Activated CD4-positive, CD25-positive, alpha-beta regulatory T cell treated with anti-CD3 and anti-CD28 coated beads, Interleukin-2, amount 50 U/mL, for 24 hours (primary cell): ENCODE measurements at regions not wholly inside any gene's neighbourhood (a gene's known extent, or its start where the extent isn't known, plus 50 kb on each side); places are given as distances from the start of the nearest gene placed in this dataset.
"Not testable (repeated sequence)": the region's sequence is repeated elsewhere in the genome, so short reads cannot be mapped to it uniquely, and the experiment has no call there.

Source experiments
- ATAC-seq, 2 donors: fragments of 150-1000 bp; cut with Tn5 transposase; one replicate each; pipeline ENCODE4 v1.10.0; 2021; ENCODE audit warnings: mild to moderate bottlenecking in 1 of 2, moderate library complexity in 1 of 2

DNA sequence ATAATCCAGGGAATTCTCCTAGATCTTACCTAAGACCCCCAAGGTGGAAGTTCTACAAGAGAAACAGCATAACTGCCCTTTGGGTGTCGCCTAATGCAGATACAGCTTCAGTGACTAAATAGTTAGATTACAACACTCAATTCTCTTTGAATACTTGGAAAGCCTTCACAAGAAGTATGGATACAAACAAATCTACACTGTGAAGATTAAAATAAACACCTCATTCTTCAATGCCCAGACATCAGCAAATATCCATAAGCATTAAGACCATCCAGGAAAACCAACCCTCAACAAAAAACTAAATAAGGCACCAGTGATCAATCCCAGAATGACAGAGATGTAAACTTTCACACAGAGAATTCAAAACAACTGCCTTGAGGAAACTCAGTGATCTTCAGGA lies 963.2 kb downstream of the PLOD2 start:
- ATAC-seq = no peak

GRCh38 chr3:145209561-145209960 lies 951.4 kb downstream of the PLOD2 start:
- no peak for ATAC-seq

DNA sequence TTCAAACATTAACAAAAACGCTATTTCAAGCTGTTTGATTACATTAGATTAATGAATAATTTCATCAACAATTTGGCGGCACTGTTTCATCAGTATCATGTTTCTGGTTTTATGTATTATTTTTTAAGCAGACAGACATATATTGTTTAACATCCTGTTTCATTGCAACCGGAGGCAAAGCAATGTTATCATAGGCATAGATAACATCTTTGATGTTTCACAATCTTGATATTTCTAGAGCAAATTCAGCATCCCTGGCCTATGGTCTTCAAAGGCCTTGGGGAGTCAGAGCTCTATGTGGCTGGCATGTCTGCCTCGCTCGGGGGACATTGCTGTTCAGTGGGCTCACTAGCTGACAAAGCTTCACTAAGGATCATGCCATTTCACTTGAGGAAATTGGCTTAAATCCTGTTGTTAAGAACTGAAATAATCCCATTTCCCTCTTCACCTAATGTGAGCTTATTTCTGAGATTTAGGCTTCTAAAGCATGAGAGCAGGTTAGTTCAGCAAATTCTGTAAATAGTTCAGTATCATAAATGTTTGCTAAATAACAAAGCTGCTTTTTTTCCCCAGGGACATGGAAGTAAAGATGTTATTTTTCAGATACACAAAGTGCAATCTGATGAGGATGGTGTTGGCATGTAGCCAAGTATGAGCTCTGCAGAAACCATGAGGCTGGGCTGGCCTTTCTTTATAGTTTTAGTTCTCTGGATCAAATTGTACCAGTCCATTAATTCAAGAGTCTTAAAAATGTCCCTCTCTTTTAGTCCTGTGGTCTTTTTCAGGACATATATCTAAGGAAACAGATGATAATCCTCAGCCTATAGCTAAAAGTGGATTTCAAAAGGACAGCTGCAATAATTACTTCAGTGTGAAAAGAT lies 941.4 kb downstream of the PLOD2 start:
- no peak for ATAC-seq

DNA sequence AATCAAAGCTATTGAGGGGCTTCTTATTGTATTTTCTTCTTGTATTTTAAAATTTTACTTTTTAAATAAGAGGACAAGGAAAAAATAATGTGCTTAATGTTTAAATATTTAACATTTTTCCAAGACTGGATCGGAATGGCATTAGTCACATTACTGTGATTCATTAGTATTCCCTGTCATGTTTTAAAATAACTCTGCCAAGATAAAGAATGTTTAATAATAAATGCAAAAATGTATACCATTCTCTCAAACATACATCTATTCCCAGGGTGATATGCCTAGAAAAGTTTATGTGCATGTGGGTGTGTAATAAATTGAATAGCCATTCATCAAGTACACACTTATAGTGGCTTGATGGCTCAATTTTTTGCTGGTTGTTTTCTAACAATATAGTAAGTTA lies 936.1 kb downstream of the PLOD2 start:
- ATAC-seq = no peak

- ATAC-seq = no peak
Measured at GRCh38 chr3:145243875-145244274, 917.1 kb downstream of the PLOD2 start.

- ATAC-seq = no peak
Measured at GRCh38 chr3:145244327-145244726, 916.7 kb downstream of the PLOD2 start.

- no peak for ATAC-seq
Measured at GRCh38 chr3:145246291-145246690, 914.7 kb downstream of the PLOD2 start.

DNA sequence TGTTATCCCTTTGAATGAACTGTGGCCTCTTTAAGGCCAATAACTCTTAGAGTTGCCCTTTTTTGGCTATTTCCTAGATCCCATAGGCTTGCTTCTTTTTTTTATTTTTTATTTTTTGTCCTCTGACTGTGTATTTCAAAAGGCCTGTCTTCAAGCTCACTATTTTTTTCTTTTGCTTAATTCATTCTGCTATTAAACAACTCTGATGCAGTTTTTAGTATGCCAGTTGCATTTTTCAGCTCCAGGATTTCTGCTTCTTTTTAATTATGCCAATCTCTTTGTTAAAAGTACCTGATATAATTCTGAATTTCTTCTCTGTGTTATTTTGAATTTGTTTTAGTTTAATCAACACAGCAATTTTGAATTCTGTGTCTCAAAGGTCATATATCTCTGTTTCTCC lies 912.1 kb downstream of the PLOD2 start:
- no peak for ATAC-seq

GRCh38 chr3:145251311-145251710 lies 909.7 kb downstream of the PLOD2 start:
- ATAC-seq = no peak

- ATAC-seq = not testable (repeated sequence)
Measured at GRCh38 chr3:145257967-145258366, 903.0 kb downstream of the PLOD2 start.

GRCh38 chr3:145259166-145259880 lies 901.7 kb downstream of the PLOD2 start:
- no peak for ATAC-seq

- not testable (repeated sequence) for ATAC-seq
Measured at GRCh38 chr3:145263458-145263857, 897.5 kb downstream of the PLOD2 start.

DNA sequence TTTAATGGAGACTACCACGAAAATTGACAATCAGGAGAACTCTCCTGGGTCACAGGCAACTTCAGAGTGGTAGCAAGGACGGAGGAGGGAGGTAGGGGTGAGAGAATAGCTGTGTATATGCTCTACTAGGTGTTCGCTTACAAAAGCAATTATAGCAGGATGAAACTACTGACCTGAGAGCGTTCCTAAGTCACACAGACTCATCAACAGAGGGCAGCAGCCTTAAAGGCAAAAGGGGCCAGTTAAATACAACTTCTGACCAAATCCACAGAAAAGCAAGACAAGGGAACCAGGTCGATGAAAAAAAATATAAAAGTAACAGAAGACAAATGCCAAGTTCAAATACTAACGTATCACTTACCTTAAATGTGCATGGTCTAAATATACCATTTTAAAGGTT lies 894.6 kb downstream of the PLOD2 start:
- no peak for ATAC-seq

DNA sequence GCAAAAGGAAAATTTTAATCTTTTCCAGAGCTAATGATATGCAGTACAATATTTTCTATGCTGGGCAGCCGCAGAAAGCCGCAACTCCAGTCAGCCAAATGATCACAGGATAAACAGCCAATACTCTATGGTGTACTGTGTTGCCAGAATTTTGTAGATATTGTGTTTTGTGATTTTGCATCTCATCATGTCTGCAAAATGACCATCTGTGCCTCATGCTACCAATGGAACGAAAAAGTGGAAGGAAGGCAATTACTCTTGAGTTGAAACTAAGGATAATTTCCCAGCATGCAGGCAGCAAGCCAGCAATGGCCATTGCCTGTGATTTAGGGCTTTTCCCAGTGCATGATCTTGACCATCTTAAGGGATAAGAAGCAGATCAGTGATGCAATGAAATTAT lies 891.9 kb downstream of the PLOD2 start:
- no peak for ATAC-seq

DNA sequence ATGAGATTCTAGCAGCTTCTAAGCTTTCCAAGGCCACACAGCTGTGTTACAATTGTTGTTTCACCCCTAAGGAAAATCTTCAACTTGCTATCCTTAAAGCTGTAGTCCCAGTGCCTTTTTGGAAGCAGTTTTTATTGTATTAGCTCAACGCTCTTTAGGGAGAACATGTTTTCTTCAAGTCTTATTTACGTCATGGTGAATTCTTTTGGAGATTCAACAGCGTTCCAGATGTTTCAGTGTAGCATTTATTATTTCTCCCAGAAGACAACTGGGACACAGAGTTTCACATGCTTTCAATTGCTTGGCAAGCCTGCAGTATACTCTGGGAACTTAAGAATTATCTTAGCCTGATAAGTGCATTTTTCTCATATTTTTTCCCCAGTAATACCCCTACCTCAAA lies 888.3 kb downstream of the PLOD2 start:
- ATAC-seq = no peak

GRCh38 chr3:145282505-145282904 lies 878.5 kb downstream of the PLOD2 start:
- ATAC-seq = no peak

GRCh38 chr3:145286937-145287336 lies 874.0 kb downstream of the PLOD2 start:
- ATAC-seq = no peak

- no peak for ATAC-seq
Measured at GRCh38 chr3:145290010-145290409, 871.0 kb downstream of the PLOD2 start.

- no peak for ATAC-seq
Measured at GRCh38 chr3:145294572-145294971, 866.4 kb downstream of the PLOD2 start.

GRCh38 chr3:145307272-145307671 lies 853.7 kb downstream of the PLOD2 start:
- ATAC-seq = no peak

GRCh38 chr3:145313751-145314150 lies 847.2 kb downstream of the PLOD2 start:
- ATAC-seq = no peak

DNA sequence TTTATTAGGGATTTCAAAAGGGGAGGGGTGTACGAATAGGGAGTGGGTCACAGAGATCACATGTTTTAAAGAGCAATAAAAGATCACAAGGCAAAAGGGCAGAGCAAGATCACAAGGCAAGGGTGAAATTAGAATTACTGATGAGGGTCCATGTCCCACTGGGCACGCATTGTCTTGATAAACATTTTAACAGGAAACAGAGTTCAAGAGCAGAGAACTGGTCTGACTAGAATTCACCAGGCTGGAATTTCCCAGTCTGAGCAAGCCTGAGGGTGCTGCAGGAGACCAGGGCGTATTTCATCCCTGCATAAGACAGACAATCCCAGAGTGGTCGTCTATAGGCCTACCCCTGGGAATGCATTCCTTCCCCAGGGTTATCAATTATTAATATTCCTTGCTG lies 844.7 kb downstream of the PLOD2 start:
- not testable (repeated sequence) for ATAC-seq

GRCh38 chr3:145326666-145327065 lies 834.3 kb downstream of the PLOD2 start:
- ATAC-seq = no peak

DNA sequence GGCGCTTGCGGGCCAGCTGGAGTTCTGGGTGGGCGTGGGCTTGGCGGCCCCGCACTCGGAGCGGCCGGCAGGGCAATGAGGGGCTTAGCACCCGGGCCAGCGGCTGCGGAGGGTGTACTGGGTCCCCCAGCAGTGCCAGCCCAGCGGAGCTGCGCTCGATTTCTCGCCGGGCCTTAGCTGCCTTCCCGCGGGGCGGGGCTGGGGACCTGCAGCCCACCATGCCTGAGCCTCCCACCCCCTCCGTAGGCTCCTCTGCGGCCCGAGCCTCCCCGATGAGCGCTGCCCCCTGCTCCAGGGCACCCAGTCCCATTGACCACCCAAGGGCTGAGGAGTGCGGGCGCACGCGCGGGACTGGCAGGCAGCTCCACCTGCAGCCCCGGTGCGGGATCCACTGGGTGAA lies 827.6 kb downstream of the PLOD2 start:
- not testable (repeated sequence) for ATAC-seq
